ENCODE measurements at regions not wholly inside any gene's neighbourhood (a gene's known extent, or its start where the extent isn't known, plus 50 kb on each side); places are given as distances from the start of the nearest gene placed in this dataset.

- TF ChIP-seq CTCF (IDR thresholded peaks at IDR 0.05; ENCODE audit: control insufficient read depth, extremely low read depth, insufficient read depth): no peak
- no peak overlapping the region for H3K4me3 ChIP-seq (ENCODE audit: low read depth, low read length)
- no peak for DNase-seq (ENCODE audit: low read depth)
Measured at GRCh38 chr9:1415146-1415545, 365.0 kb downstream of the DMRT2 start.

GRCh38 chr9:1416261-1416660 lies 366.1 kb downstream of the DMRT2 start:
- TF ChIP-seq CTCF (IDR thresholded peaks at IDR 0.05; ENCODE audit: control insufficient read depth, extremely low read depth, insufficient read depth): no peak
- DNase-seq (ENCODE audit: low read depth): no peak
- no peak overlapping the region for H3K4me3 ChIP-seq (ENCODE audit: low read depth, low read length)

- TF ChIP-seq CTCF (IDR thresholded peaks at IDR 0.05; ENCODE audit: control insufficient read depth, extremely low read depth, insufficient read depth): no peak
- no peak overlapping the region for H3K4me3 ChIP-seq (ENCODE audit: low read depth, low read length)
- no peak for DNase-seq (ENCODE audit: low read depth)
Measured at GRCh38 chr9:1421436-1421835, 371.3 kb downstream of the DMRT2 start.

GRCh38 chr9:1427875-1428274 lies 377.7 kb downstream of the DMRT2 start:
- no peak overlapping the region for H3K4me3 ChIP-seq (ENCODE audit: low read depth, low read length)
- TF ChIP-seq CTCF (IDR thresholded peaks at IDR 0.05; ENCODE audit: control insufficient read depth, extremely low read depth, insufficient read depth): no peak
- no peak for DNase-seq (ENCODE audit: low read depth)

- TF ChIP-seq CTCF (IDR thresholded peaks at IDR 0.05; ENCODE audit: control insufficient read depth, extremely low read depth, insufficient read depth): peak; percentile 85
- peak; percentile 18 for DNase-seq (ENCODE audit: low read depth)
- no peak overlapping the region for H3K4me3 ChIP-seq (ENCODE audit: low read depth, low read length)
Measured at GRCh38 chr9:1429297-1429696, 379.1 kb downstream of the DMRT2 start.

- H3K4me3 ChIP-seq (ENCODE audit: low read depth, low read length): no peak overlapping the region
- no peak for DNase-seq (ENCODE audit: low read depth)
- no peak for TF ChIP-seq CTCF (IDR thresholded peaks at IDR 0.05; ENCODE audit: control insufficient read depth, extremely low read depth, insufficient read depth)
Measured at GRCh38 chr9:1431461-1431860, 381.3 kb downstream of the DMRT2 start.

- DNase-seq (ENCODE audit: low read depth): no peak
- no peak overlapping the region for H3K4me3 ChIP-seq (ENCODE audit: low read depth, low read length)
- peak; percentile 29; the same call in 1 of the 2 replicates for TF ChIP-seq CTCF (IDR thresholded peaks at IDR 0.05; ENCODE audit: control insufficient read depth, extremely low read depth, insufficient read depth)
Measured at GRCh38 chr9:1434052-1434767, 384.1 kb downstream of the DMRT2 start.
